K562 (cell line): ENCODE measurements at regions not wholly inside any gene's neighbourhood (a gene's known extent, or its start where the extent isn't known, plus 50 kb on each side); places are given as distances from the start of the nearest gene placed in this dataset.

ENCODE experiments used
- ATAC-seq: fragments of 200-7000 bp; cut with Tn5 transposase; 3 replicates; pipeline ENCODE4 v1.9.1; 2020; ENCODE audit warnings: moderate library complexity
- BruUV-seq: library from RNA; stranded (reverse); fragments of 400-500 nt; replicated peaks from 2 replicates; lab custom pipeline; 2021; lab: Mats Ljungman, UMichigan
- CTCF ChIA-PET: fragments of 300-600 bp; formaldehyde crosslinking; extraction: SDS; loops from one replicate; lab custom pipeline; 2021; ENCODE audit warnings: low intra/inter-chr PET ratio; lab: Yijun Ruan, JAX
- POLR2A ChIA-PET: fragments of 300-600, 350-650 bp; sonication (Branson Sonifier 250); formaldehyde crosslinking; extraction: SDS; loops from one replicate; lab custom pipeline; 2021; ENCODE audit warnings: antibody characterized with exemption, inconsistent platforms; lab: Yijun Ruan, JAX
- DNase-seq, 4 experiments: peaks; one replicate each; pipeline versions ENCODE4 v3.0.0 to v3.0.0-alpha.2; 2011 to 2018; ENCODE audit warnings: low spot score in 3 of 4, mixed read lengths in 3 of 4; ENCODE audit errors: extremely low read depth in 1 of 4
- FAIRE-seq: peaks from 2 replicates; lab custom pipeline; 2011; peaks lifted over from hg19 to GRCh38; lab: Jason Lieb, UNC
- H2AFZ ChIP-seq: 2 replicates; pipeline ENCODE4 v1.6.0; 2011; ENCODE audit warnings: low read depth, low read length, control low read depth, inconsistent platforms
- H3K27ac ChIP-seq: fragments of 200-600 bp; 3 replicates; pipeline ENCODE4 v1.8.0; 2011; ENCODE audit warnings: low read depth, mild to moderate bottlenecking, control low read depth, inconsistent platforms, low read length, moderate library complexity, mixed read lengths; ENCODE audit errors: extremely low read depth
- H3K27me3 ChIP-seq, 2 experiments: fragments of 300-600 bp in 1 of 2; 2 replicates in 1 of 2; 3 replicates in 1 of 2; pipeline versions ENCODE4 v1.6.0 to v1.8.0; 2011; ENCODE audit warnings: inconsistent platforms in 2 of 2, low read length in 2 of 2, mild to moderate bottlenecking in 1 of 2, mixed read lengths in 1 of 2, moderate library complexity in 1 of 2; ENCODE audit not compliant: control insufficient read depth in 2 of 2, insufficient read depth in 2 of 2
- H3K36me3 ChIP-seq: fragments of 300-600 bp; 3 replicates; pipeline ENCODE4 v1.8.0; 2011; ENCODE audit warnings: mild to moderate bottlenecking, low read length, inconsistent platforms; ENCODE audit not compliant: control insufficient read depth, insufficient read depth
- H3K4me1 ChIP-seq, 2 experiments: fragments of 200-600 bp in 1 of 2; replicated peaks in 1 of 2; 2 replicates in 1 of 2; 3 replicates in 1 of 2; pipeline versions ENCODE4 v1.5.1 to v1.8.0; 2011; ENCODE audit warnings: inconsistent platforms in 2 of 2, low read length in 2 of 2, mild to moderate bottlenecking in 1 of 2, mixed read lengths in 1 of 2, moderate library complexity in 1 of 2; ENCODE audit not compliant: control insufficient read depth in 2 of 2, insufficient read depth in 2 of 2
- H3K4me2 ChIP-seq: 2 replicates; pipeline ENCODE4 v1.6.1; 2011; ENCODE audit warnings: low read length, control low read depth, inconsistent platforms, mixed read lengths; ENCODE audit not compliant: insufficient read depth
- H3K4me3 ChIP-seq: fragments of 200-600 bp; sonication (generic), shearing (Covaris generic); 2 replicates; pipeline ENCODE4 v1.5.1; 2016; ENCODE audit warnings: control low read depth, inconsistent platforms
- H3K79me2 ChIP-seq: fragments of 200-600 bp; 3 replicates; pipeline ENCODE4 v1.8.0; 2011; ENCODE audit warnings: low read length, inconsistent platforms; ENCODE audit not compliant: control insufficient read depth, insufficient read depth
- H3K9ac ChIP-seq, 2 experiments: 2 replicates each; pipeline versions ENCODE4 v1.6.0 to v1.6.1; 2011; ENCODE audit warnings: low read depth in 2 of 2, low read length in 2 of 2, control low read depth in 1 of 2, inconsistent platforms in 1 of 2, mild to moderate bottlenecking in 1 of 2, mixed read lengths in 1 of 2; ENCODE audit not compliant: insufficient read depth in 1 of 2
- H3K9me1 ChIP-seq: one replicate; pipeline ENCODE4 v1.6.0; 2011; ENCODE audit warnings: inconsistent platforms, mild to moderate bottlenecking, low read length, moderate library complexity; ENCODE audit not compliant: control insufficient read depth, insufficient read depth
- H3K9me3 ChIP-seq: replicated peaks from 2 replicates; pipeline ENCODE4 v1.5.1; 2011; ENCODE audit warnings: low read depth, low read length, inconsistent platforms; ENCODE audit not compliant: control insufficient read depth, insufficient read depth
- H4K20me1 ChIP-seq: replicated peaks from 2 replicates; pipeline ENCODE4 v1.6.1; 2011; ENCODE audit warnings: low read length, inconsistent platforms, mixed read lengths; ENCODE audit not compliant: control insufficient read depth, insufficient read depth
- CBX5 ChIP-seq: IDR thresholded peaks from 2 replicates; pipeline ENCODE4 v1.6.1; 2014; ENCODE audit warnings: low read depth, borderline replicate concordance
- EP400 ChIP-seq: fragments of 450-650 bp; IDR thresholded peaks from 2 replicates; pipeline ENCODE4 v1.6.1; 2017; ENCODE audit warnings: antibody characterized with exemption, mild to moderate bottlenecking, moderate library complexity
- HES1 ChIP-seq: fragments of 450-650 bp; IDR thresholded peaks from 2 replicates; pipeline ENCODE4 v1.6.1; 2016; ENCODE audit warnings: low read depth, mild to moderate bottlenecking, moderate library complexity
- HNRNPL ChIP-seq: fragments of 200-400 bp; formaldehyde crosslinking; IDR thresholded peaks from 2 replicates; pipeline ENCODE4 v1.6.1; 2017; ENCODE audit warnings: low read depth, mild to moderate bottlenecking, low read length
- JUND ChIP-seq, 2 experiments: IDR thresholded peaks; 2 replicates in 1 of 2; 3 replicates in 1 of 2; pipeline ENCODE4 v1.6.1; 2011; ENCODE audit warnings: borderline replicate concordance in 2 of 2, low read depth in 2 of 2, low read length in 2 of 2, improper control_type of control experiment in 1 of 2, missing biosample characterization in 1 of 2, missing genetic modification characterization in 1 of 2, missing genetic modification reagents in 1 of 2
- KDM4B ChIP-seq, 2 experiments: fragments of 450-650 bp in 1 of 2; sonication (generic) in 1 of 2; IDR thresholded peaks; 2 replicates each; pipeline ENCODE4 v1.6.1; 2016 to 2017; ENCODE audit warnings: borderline replicate concordance in 2 of 2, antibody characterized with exemption in 1 of 2, low read depth in 1 of 2, mild to moderate bottlenecking in 1 of 2
- KDM5B ChIP-seq: fragments of 200-600 bp; sonication (generic); IDR thresholded peaks from 2 replicates; pipeline ENCODE4 v1.6.1; 2012; ENCODE audit warnings: low read depth, mild to moderate bottlenecking, moderate library complexity, low read length, control low read depth, inconsistent platforms; ENCODE audit not compliant: insufficient replicate concordance
- NR2C2 ChIP-seq, 2 experiments: fragments of 200-800 bp in 1 of 2; sonication (Bioruptor generic) in 1 of 2; sonication (generic) in 1 of 2; formaldehyde crosslinking in 1 of 2; IDR thresholded peaks; 2 replicates each; pipeline versions ENCODE4 v1.6.1 to v1.8.0; 2016 to 2022; ENCODE audit warnings: mild to moderate bottlenecking in 1 of 2, missing compliant biosample characterization in 1 of 2, missing genetic modification characterization in 1 of 2, missing genetic modification reagents in 1 of 2
- RBM39 ChIP-seq: fragments of 200-400 bp; formaldehyde crosslinking; optimal IDR thresholded peaks from 2 replicates; pipeline ENCODE3; 2018; ENCODE audit warnings: low read depth, low read length
- SMAD4 ChIP-seq: fragments of 250-450 bp; sonication (Bioruptor Pico); conservative IDR thresholded peaks from 2 replicates; pipeline ENCODE4 v1.8.0; 2021; ENCODE audit warnings: inconsistent platforms, mild to moderate bottlenecking, moderate library complexity
- SUPT5H ChIP-seq: fragments of 450-650 bp; IDR thresholded peaks from 2 replicates; pipeline ENCODE4 v1.6.1; 2016
- XRCC4 ChIP-seq: IDR thresholded peaks from one replicate; pipeline ENCODE4 v1.6.1; 2011; ENCODE audit not compliant: insufficient read depth, insufficient read length; ENCODE audit errors: extremely low read depth
- ZBTB12 ChIP-seq: fragments of 250-450 bp; sonication (Bioruptor Pico); IDR thresholded peaks from 2 replicates; pipeline ENCODE4 v1.4.0; 2020
- ZBTB7A ChIP-seq: IDR thresholded peaks from 2 replicates; pipeline ENCODE4 v1.6.1; 2011; ENCODE audit warnings: low read depth, mild to moderate bottlenecking, low read length, moderate library complexity, borderline replicate concordance; ENCODE audit not compliant: control insufficient read depth
- ZC3H8 ChIP-seq: fragments of 450-650 bp; IDR thresholded peaks from 2 replicates; pipeline ENCODE4 v1.6.1; 2017
- ZNF146 ChIP-seq: IDR thresholded peaks from one replicate; pipeline ENCODE4 v1.6.1; 2018; ENCODE audit warnings: missing compliant biosample characterization; ENCODE audit not compliant: unreplicated experiment
- ZNF165 ChIP-seq: fragments of 250-450 bp; sonication (Bioruptor Pico); IDR thresholded peaks from 2 replicates; pipeline ENCODE4 v1.4.0; 2020; ENCODE audit warnings: borderline replicate concordance
- ZNF232 ChIP-seq: sonication (generic); formaldehyde crosslinking; IDR thresholded peaks from 2 replicates; pipeline ENCODE4 v1.8.0; 2022; ENCODE audit warnings: mild to moderate bottlenecking, missing genetic modification reagents
- ZNF408 ChIP-seq: fragments of 250-450 bp; sonication (Bioruptor Pico); IDR thresholded peaks from 2 replicates; pipeline ENCODE4 v1.4.0; 2020; ENCODE audit warnings: low read depth, mild to moderate bottlenecking, moderate library complexity
- WGBS: fragments of 100-300 bp; shearing (Covaris generic); methylation state at CpG from one replicate; pipeline ENCODE4 v1.1.6; 2016; ENCODE audit warnings: low coverage, mixed read lengths; ENCODE audit not compliant: insufficient coverage; ENCODE audit errors: missing lambda C conversion rate; 5-methylcytosine and 5-hydroxymethylcytosine counted together
- in situ Hi-C: fragments of 300-500 bp; cut with MboI; formaldehyde crosslinking; loops from 4 replicates; pipeline ENCODE4 v1.15.0; 2018; ENCODE audit warnings: inconsistent platforms, mixed read lengths
- intact Hi-C: fragments of 100-400 bp; cut with micrococcal nuclease; formaldehyde crosslinking; loops from 2 replicates; pipeline ENCODE4 v1.14.2; 2022
- TF ChIP-seq, protein P1 (sequence below), 2 experiments: IDR thresholded peaks; 2 replicates each; pipeline ENCODE4 v1.6.1; 2012; ENCODE audit warnings: improper control_type of control experiment in 2 of 2, low read depth in 2 of 2, low read length in 2 of 2, borderline replicate concordance in 1 of 2

GRCh38 chr3:197447057-197447456 is 108.7 kb downstream of the BDH1 start:
- no peak for FAIRE-seq
- in situ Hi-C loops, result no loop called here

More at GRCh38 chr3:197447057-197447456, 108.7 kb downstream of the BDH1 start:
- TF ChIP-seq SMAD4 (CRISPR knock-in tag) (no peak), RBM39 (no peak), ZC3H8 (no peak), JUND (IDR thresholded peaks at IDR 0.05; ENCODE audit: borderline replicate concordance, low read depth, low read length) (no peak), JUND (tag; IDR thresholded peaks at IDR 0.05; ENCODE audit: borderline replicate concordance, low read depth, low read length) (no peak), EP400 (no peak), KDM5B (no peak), KDM4B (IDR thresholded peaks at IDR 0.05; ENCODE audit: borderline replicate concordance in 2 of 2, low read depth in 1 of 2) (no peak), ZNF232 (no peak), CBX5 (no peak), ZNF146 (CRISPR knock-in tag) (no peak), ZNF408 (CRISPR knock-in tag) (no peak), HNRNPL (no peak), ZBTB7A (no peak), ZNF165 (no peak), ZBTB12 (CRISPR knock-in tag) (no peak), XRCC4 (no peak), NR2C2 (CRISPR knock-in tag; IDR thresholded peaks at IDR 0.05) (no peak), NR2C2 (tag; IDR thresholded peaks at IDR 0.05) (no peak), HES1 (no peak), SUPT5H (no peak)
- TF ChIP-seq, protein P1, sequence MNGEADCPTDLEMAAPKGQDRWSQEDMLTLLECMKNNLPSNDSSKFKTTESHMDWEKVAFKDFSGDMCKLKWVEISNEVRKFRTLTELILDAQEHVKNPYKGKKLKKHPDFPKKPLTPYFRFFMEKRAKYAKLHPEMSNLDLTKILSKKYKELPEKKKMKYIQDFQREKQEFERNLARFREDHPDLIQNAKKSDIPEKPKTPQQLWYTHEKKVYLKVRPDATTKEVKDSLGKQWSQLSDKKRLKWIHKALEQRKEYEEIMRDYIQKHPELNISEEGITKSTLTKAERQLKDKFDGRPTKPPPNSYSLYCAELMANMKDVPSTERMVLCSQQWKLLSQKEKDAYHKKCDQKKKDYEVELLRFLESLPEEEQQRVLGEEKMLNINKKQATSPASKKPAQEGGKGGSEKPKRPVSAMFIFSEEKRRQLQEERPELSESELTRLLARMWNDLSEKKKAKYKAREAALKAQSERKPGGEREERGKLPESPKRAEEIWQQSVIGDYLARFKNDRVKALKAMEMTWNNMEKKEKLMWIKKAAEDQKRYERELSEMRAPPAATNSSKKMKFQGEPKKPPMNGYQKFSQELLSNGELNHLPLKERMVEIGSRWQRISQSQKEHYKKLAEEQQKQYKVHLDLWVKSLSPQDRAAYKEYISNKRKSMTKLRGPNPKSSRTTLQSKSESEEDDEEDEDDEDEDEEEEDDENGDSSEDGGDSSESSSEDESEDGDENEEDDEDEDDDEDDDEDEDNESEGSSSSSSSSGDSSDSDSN (IDR thresholded peaks at IDR 0.05; ENCODE audit: borderline replicate concordance in 1 of 2, low read depth in 2 of 2, low read length in 2 of 2), result no peak
- H3K4me3 ChIP-seq, result no peak overlapping the region
- no peak overlapping the region for H2AFZ ChIP-seq
- no peak for ATAC-seq
- H4K20me1 ChIP-seq, result no peaks in the 10 kb centered on the region
- intact Hi-C loops, result no loop called here
- 67% methylated on average over 6 of the region's 7 CpGs for WGBS
- H3K9ac ChIP-seq, result no peak overlapping the region
- no peak for DNase-seq
- H3K4me1 ChIP-seq, result peaks cover 16 to 37% of the 10 kb centered on the region in 2 experiments
- H3K4me2 ChIP-seq, result no peak overlapping the region
- no peaks in the 10 kb centered on the region; a peak in 1 of 5 replicates for H3K27me3 ChIP-seq
- H3K79me2 ChIP-seq, result no peaks in the 10 kb centered on the region
- BruUV-seq, result no TSS peak
- no peaks in the 10 kb centered on the region for H3K9me3 ChIP-seq
- POLR2A ChIA-PET, result no interaction called here
- no peaks in the 10 kb centered on the region for H3K36me3 ChIP-seq
- no peak overlapping the region for H3K27ac ChIP-seq
- H3K9me1 ChIP-seq, result no peaks in the 10 kb centered on the region
- CTCF ChIA-PET, result no interaction called here
